Osteoblast (primary cell): ENCODE measurements at regions not wholly inside any gene's neighbourhood (a gene's known extent, or its start where the extent isn't known, plus 50 kb on each side); places are given as distances from the start of the nearest gene placed in this dataset.

Source experiments
- DNase-seq: peaks from one replicate; pipeline ENCODE4 v3.0.0; 2011; ENCODE audit warnings: low spot score, mixed read lengths; ENCODE audit not compliant: insufficient read length; ENCODE audit errors: missing footprints
- H2AFZ ChIP-seq: 2 replicates; pipeline ENCODE4 v1.6.0; 2011; ENCODE audit warnings: mild to moderate bottlenecking, low read length
- H3K27ac ChIP-seq: 2 replicates; pipeline ENCODE4 v1.5.1; 2011; ENCODE audit warnings: mild to moderate bottlenecking, low read depth, low read length, moderate library complexity
- H3K27me3 ChIP-seq: 2 replicates; pipeline ENCODE4 v1.6.0; 2012; ENCODE audit warnings: mild to moderate bottlenecking, control low read depth, inconsistent platforms, low read length, moderate library complexity; ENCODE audit not compliant: insufficient read depth
- H3K36me3 ChIP-seq: 2 replicates; pipeline ENCODE4 v1.5.1; 2011; ENCODE audit warnings: mild to moderate bottlenecking, low read length, control low read depth, moderate library complexity; ENCODE audit not compliant: insufficient read depth
- H3K4me1 ChIP-seq: 2 replicates; pipeline ENCODE4 v1.5.1; 2011; ENCODE audit warnings: mild to moderate bottlenecking, low read length, control low read depth, moderate library complexity; ENCODE audit not compliant: insufficient read depth
- H3K4me2 ChIP-seq: 2 replicates; pipeline ENCODE4 v1.6.0; 2011; ENCODE audit warnings: mild to moderate bottlenecking, low read length; ENCODE audit not compliant: insufficient read depth
- H3K4me3 ChIP-seq: fragments of 200-600 bp; sonication (generic); 3 replicates; pipeline ENCODE4 v1.5.1; 2012; ENCODE audit warnings: mild to moderate bottlenecking, low read length, inconsistent platforms; ENCODE audit not compliant: insufficient read depth
- H3K79me2 ChIP-seq: 2 replicates; pipeline ENCODE4 v1.6.0; 2012; ENCODE audit warnings: mild to moderate bottlenecking, low read length, control low read depth, inconsistent platforms; ENCODE audit not compliant: insufficient read depth
- H3K9me3 ChIP-seq: 2 replicates; pipeline ENCODE4 v1.5.1; 2011; ENCODE audit warnings: low read depth, low read length, control low read depth
- H4K20me1 ChIP-seq: 2 replicates; pipeline ENCODE4 v1.6.0; 2012; ENCODE audit warnings: mild to moderate bottlenecking, low read length, control low read depth; ENCODE audit not compliant: insufficient read depth
- CTCF ChIP-seq: IDR thresholded peaks from 2 replicates; pipeline ENCODE4 v1.5.1; 2011; ENCODE audit warnings: mild to moderate bottlenecking, low read depth, low read length, moderate library complexity; ENCODE audit errors: extremely low read depth

- Histone ChIP-seq H4K20me1 (no peaks in the 10 kb centered on the region), H2AFZ (no peak overlapping the region), H3K4me3 (no peak overlapping the region), H3K9me3 (no peaks in the 10 kb centered on the region), H3K36me3 (no peaks in the 10 kb centered on the region), H3K27ac (no peak overlapping the region), H3K27me3 (peaks cover 3% of the 10 kb centered on the region), H3K4me2 (no peak overlapping the region), H3K79me2 (no peaks in the 10 kb centered on the region), H3K4me1 (no peaks in the 10 kb centered on the region)
- DNase-seq, result no peak
- no peak for TF ChIP-seq CTCF
Measured at GRCh38 chr6:84877515-84878210, 113.3 kb upstream of the TBX18 start.

GRCh38 chr6:84876723-84877514 is 112.5 kb upstream of the TBX18 start:
- no peak overlapping the region for H3K27ac ChIP-seq
- TF ChIP-seq CTCF, result no peak
- no peaks in the 10 kb centered on the region for H3K27me3 ChIP-seq
- H3K9me3 ChIP-seq, result no peaks in the 10 kb centered on the region
- no peak for DNase-seq
- no peak overlapping the region for H2AFZ ChIP-seq
- H3K4me1 ChIP-seq, result no peaks in the 10 kb centered on the region
- H3K36me3 ChIP-seq, result no peaks in the 10 kb centered on the region
- H3K4me2 ChIP-seq, result no peak overlapping the region
- H3K4me3 ChIP-seq, result no peak overlapping the region
- no peaks in the 10 kb centered on the region for H4K20me1 ChIP-seq
- H3K79me2 ChIP-seq, result no peaks in the 10 kb centered on the region

GRCh38 chr6:84872996-84873723 is 108.8 kb upstream of the TBX18 start:
- H3K36me3 ChIP-seq, result no peaks in the 10 kb centered on the region
- no peak for TF ChIP-seq CTCF
- H3K4me3 ChIP-seq, result no peak overlapping the region
- H3K4me2 ChIP-seq, result no peak overlapping the region
- no peaks in the 10 kb centered on the region for H3K9me3 ChIP-seq
- no peaks in the 10 kb centered on the region for H3K4me1 ChIP-seq
- no peaks in the 10 kb centered on the region for H3K27me3 ChIP-seq
- no peak for DNase-seq
- H2AFZ ChIP-seq, result no peak overlapping the region
- no peaks in the 10 kb centered on the region for H4K20me1 ChIP-seq
- H3K27ac ChIP-seq, result no peak overlapping the region
- no peaks in the 10 kb centered on the region for H3K79me2 ChIP-seq

GRCh38 chr6:84871925-84872324 is 107.5 kb upstream of the TBX18 start:
- no peak overlapping the region for H2AFZ ChIP-seq
- H3K9me3 ChIP-seq, result no peaks in the 10 kb centered on the region
- no peak overlapping the region for H3K4me2 ChIP-seq
- no peak for DNase-seq
- H3K27me3 ChIP-seq, result no peaks in the 10 kb centered on the region
- no peaks in the 10 kb centered on the region for H3K4me1 ChIP-seq
- no peaks in the 10 kb centered on the region for H4K20me1 ChIP-seq
- H3K79me2 ChIP-seq, result no peaks in the 10 kb centered on the region
- H3K4me3 ChIP-seq, result no peak overlapping the region
- H3K36me3 ChIP-seq, result no peaks in the 10 kb centered on the region
- H3K27ac ChIP-seq, result no peak overlapping the region
- no peak for TF ChIP-seq CTCF
